Kidney capillary endothelial cell (primary cell): ENCODE measurements at regions not wholly inside any gene's neighbourhood (a gene's known extent, or its start where the extent isn't known, plus 50 kb on each side); places are given as distances from the start of the nearest gene placed in this dataset.

Experiments used
- DNase-seq: peaks from one replicate; pipeline ENCODE4 v3.0.0-alpha.2; 2018; ENCODE audit warnings: low spot score

DNA sequence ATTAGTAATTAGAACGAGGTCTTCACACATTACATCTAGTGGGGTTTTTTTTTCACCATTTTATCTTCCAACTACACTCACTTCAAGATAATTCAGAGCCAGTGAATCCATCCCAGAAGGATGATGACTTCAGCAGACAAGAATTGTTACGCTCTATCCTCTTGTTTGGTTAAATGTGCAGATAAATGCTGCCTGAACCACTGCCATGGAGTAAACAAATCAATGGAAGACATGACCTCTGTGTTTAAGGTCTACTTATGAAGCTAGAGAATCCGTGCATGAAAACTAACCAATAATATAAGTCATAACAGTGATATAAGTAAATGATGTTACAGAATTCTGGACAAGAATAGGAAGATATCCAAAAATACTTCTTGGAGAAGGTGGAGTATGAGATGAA is 602.6 kb downstream of the TLR4 start:
- no peak for DNase-seq

DNA sequence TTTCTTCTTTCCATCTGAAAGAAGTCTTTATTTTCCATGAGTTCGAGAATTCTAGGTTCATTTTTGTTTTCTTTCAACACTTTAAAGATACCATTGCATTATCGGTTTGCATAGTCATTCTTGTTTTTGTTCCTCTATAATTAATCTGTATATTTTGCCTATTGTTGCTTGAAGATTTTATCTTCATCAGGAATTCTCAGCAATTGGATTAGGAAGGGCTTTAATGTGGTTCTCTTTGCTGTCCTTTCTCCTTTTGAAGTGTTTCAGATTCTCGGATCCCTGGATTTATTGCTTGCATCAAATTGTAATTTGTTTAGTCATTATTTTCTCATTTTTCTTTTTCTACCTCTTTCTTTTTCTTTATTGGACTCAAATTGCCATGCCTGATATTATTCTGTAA is 609.8 kb downstream of the TLR4 start:
- no peak for DNase-seq

DNA sequence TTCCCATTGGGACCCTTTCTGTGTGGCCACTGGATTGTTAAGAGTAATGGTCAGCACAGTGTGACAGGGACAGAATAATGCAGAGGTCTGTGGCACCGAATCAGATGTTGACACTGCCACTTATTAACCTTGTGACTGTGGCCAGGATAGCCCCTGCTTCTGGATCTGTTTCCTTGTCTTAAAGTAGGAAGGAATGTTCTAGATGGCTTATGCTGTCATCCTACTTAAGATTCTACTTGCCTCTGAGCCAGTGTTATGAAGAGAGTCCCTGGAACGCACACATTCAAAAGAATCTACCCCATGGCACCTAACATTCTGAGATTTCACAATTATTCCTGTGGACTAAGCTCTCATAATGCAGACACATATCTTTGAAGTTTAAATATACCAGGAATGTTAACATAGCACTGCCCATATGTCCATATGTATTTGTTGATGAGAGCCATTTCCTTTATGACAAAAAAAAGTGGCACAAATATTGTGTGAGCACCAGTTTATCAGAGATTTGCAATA is 612.7 kb downstream of the TLR4 start:
- no peak for DNase-seq

DNA sequence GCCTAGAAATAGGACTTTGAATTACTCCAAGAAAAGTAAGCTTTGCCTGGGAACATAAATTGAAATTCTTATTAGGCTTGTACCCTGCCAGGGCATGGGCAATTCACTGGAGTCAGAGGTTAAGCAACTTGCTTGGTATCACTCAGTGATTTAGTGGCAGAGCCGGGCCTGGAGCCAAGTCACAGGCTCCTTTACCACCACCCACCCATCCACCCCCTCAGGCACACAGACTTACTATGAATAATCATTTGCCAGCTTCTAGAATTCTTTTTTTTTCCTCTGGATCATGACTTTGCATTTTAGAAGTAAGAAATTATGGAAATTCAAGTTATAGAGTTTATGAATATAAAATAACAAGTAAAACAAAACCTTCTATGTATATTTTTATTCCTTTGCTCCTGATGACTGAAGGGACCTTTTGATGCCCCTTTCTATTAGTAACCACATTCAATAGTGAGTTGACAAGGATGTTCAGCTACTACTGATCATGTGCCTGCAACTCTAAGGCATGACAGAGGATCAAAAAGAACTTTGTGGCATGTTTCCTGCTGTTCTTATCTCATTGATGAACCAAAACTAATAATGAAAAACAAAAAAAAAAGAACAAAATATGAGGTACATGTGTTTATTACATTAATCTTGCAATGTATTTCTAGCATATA is 614.7 kb downstream of the TLR4 start:
- DNase-seq, result no peak

DNA sequence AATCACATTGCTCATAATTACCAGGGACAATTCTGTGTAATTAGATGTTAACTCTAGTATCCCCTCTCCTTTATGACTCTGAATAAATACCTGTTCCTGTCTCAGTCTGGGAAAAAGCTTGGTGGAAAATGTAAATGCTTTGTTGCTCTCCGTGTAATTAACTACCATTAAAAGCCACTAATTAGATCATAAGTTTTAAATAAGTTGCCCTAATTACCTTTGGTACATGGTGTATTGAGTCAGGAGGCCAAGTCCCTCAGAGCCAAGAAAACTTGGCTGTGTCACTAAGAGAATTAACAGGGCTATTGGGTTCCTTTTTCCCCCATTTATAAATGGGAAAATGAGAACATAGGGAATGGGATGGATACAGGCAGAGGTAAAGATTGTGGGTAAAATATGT is 617.6 kb downstream of the TLR4 start:
- DNase-seq, result no peak

DNA sequence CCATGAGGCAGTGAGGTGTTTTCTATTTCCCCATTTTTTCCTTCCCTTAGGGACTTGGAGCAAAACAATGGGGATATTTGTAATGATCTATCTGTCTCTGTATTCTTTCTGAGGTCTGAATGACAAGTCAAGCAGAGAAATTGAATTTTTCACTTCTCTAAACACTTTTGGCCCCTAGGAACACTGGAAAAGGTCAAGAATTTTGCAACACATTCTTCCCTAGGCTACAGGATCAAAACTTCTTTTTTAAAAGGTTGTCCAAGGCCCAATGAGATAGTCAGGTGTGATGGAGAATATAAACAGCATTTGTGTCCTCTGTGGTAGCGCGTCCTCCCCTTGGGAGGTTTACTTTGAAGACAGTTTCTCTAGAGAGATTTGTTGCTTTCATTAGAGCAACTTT is 620.5 kb downstream of the TLR4 start:
- no peak for DNase-seq

DNA sequence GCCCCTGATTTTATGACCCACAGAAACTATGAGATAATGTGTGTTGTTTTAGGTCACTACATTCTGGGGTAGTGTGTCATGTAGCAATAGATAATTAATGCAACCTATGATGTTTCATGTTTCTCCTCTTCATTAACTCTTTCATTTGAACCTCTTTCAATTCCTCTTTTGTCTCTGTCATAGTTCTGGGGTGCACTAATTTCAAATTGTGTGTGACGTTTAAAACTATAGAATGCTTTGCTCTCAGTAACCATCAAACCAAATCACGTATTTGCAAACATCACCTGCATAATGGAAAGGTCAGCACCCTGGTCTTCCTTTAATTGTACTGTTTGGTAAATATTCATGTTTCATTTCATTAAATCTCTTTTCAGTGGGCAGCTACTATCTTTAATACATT is 621.6 kb downstream of the TLR4 start:
- DNase-seq, result no peak

DNA sequence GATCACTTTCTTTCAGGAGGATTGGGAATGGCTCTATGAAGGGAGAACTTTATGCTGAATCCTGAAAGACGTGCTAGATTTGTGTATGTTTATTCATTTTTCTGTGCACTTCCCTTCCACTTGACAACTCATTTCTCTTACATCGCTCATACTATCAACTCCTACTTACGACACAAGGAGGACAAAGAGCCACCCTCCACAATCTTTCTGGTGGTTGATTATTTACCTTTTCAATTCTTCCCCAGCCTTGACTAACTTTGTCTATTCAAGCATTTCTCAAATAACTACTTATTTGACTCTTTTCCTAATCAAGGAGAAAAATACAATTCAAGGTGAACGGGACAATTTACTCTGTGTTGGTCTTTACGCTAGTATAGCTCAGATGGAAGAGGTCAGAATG is 622.1 kb downstream of the TLR4 start:
- no peak for DNase-seq

DNA sequence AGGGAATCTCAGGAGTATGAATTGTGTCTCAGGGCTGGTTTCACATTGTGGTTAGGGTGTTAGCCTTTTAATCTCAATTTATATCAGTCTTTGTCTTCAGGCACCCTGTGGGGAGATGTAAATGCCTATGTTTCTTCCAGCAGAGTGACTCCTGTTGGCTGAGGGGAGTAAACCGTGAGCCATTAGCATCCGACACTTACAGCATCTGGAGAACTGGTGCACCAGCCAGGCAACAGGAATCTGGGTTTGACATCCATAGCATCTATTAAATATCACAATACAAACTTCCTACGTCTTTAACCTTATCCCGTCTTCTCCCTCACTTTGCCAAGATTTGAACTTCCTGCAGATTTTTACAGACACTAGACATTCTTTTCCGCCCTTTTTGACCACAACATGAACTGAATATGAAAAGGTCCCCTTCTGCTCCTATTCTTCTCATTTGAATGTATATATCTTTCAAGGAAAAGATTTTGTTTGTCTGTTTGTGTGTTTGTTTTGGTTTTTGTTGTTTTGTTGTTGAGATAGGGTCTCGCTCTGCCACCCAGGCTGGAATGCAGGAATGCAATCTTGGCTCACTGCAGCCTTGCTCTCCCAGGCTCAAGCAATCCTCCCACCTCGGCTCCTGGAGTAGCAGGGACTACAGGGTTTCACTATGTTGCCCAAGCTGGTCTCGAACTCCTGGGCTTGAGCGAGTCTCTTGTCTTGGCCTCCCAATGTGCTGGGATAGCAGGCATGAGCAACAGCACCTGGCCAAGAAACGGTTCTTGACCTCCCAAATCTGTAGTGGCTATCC is 626.2 kb downstream of the TLR4 start:
- DNase-seq, result no peak

DNA sequence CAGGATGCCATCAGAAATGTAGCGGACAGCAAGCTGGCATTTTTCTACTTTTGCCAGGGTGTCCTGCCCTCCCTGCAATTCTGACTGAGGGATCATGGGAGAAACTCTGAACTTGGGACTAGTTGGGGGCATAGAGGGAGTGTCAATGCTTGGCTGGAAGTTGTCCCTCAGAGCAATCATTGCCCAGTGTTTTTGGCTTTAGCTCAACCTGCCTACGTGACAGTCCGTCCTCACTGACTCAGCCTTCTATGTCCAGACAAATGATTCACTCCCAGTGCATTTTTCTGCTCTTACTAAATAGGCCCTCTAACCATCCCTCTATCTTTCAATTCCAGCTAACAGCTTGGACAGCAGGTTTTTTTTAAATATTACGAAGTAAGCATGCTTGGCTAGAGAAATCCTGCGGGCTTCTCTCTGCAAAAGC is 627.4 kb downstream of the TLR4 start:
- no peak for DNase-seq

DNA sequence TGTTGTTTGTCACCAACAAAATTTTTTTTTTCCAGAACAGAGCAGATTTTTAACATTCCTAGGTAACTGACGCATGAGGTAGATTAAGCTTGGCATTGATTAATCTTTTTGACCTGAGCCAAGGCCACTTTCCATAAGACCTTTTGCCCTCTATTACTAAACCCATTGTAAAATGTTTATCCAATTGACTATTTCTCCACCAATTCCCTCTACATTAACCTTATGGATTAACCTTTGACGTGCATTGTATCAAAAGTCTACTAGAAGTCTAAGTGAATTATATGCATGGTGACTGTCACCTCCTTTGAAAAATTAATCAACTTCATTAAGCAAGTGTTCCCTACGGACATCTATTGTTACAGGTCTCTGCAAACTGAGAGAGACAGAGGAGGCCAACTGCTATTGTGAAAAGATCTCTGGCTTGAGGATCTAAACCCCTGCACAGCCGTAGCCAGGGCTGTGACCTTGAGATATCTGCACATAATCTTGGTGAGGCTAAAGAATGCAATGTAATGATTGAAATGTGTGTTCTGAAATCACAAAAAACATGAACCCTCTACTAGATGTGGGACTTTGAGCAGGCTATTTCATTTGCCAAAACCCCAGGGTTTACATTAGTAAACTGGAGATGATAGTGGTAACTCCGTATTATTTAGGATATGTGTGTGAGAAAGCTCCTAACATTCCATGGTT is 632.2 kb downstream of the TLR4 start:
- DNase-seq, result no peak

DNA sequence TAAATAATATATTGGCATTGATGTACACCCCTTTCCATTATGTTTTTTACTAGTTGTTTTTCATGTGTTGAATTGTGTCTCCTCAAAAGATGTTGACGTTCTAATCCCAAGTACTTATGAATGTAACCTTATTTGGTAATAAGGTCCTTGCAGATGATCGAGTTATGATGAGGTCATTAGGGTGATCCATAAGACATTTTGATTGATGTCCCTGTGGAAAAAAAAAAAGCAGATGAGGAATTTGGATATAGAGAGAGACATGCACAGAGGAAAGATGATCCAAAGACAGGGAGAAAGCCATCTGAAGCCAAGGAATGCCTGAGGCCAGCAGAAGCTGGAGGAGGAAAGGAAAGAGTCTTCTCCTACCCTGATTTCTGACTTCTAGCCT is 632.7 kb downstream of the TLR4 start:
- DNase-seq, result no peak

DNA sequence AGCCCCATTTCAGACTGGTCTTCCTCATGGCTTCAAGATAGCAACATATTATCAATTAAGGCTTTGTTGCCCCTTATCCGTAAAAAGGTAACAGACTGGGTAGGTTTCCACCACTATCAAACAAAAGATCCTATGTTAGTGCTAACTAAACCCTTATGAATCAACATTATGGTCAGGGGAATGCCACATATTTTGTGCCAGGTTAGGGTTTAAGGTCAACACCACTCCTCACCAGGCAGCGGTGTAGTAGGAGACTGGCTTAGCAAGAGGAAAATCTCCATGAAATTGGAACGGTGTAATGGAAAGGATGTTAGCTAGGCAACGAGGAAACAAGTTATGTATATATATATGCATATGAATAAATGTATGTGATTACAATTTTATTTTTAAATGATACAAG is 655.8 kb downstream of the TLR4 start:
- DNase-seq, result no peak

DNA sequence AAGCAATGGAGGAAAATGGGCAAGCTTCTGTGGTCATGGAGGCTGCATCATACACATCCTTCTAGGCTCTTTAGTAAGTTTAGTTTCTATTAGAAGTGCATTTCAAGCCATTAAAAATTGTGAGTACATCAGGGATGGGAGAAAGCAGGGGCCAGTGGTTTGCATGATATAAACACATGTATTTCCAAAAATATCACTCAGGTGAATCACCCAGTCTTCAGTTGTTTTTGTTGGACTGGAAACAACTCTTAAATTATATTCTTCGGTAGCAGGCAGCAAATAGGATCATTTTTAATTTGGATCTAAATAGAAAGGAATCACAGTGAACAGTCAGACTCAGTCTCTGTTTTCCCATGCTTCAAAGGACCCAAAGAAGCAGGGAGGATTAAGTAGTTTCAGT is 657.9 kb downstream of the TLR4 start:
- DNase-seq, result no peak

DNA sequence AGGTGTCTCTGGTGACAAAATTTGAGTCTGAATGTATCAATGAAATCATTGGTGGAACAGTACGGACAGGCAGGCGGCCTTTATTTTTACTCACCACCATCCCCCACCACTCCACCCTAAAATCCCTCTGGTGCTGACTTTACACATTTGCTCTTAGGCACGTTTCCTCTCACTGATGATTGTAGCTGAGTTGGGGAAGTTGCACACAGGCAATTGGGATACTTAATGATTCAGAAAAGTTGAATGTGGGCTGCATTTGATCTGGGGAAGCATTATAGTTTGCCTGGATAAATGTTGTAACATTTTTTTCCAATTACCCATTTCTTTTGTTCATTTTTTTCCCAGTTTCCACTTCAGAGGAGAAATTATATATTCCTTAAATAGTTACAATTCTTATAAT is 658.4 kb downstream of the TLR4 start:
- DNase-seq, result no peak

DNA sequence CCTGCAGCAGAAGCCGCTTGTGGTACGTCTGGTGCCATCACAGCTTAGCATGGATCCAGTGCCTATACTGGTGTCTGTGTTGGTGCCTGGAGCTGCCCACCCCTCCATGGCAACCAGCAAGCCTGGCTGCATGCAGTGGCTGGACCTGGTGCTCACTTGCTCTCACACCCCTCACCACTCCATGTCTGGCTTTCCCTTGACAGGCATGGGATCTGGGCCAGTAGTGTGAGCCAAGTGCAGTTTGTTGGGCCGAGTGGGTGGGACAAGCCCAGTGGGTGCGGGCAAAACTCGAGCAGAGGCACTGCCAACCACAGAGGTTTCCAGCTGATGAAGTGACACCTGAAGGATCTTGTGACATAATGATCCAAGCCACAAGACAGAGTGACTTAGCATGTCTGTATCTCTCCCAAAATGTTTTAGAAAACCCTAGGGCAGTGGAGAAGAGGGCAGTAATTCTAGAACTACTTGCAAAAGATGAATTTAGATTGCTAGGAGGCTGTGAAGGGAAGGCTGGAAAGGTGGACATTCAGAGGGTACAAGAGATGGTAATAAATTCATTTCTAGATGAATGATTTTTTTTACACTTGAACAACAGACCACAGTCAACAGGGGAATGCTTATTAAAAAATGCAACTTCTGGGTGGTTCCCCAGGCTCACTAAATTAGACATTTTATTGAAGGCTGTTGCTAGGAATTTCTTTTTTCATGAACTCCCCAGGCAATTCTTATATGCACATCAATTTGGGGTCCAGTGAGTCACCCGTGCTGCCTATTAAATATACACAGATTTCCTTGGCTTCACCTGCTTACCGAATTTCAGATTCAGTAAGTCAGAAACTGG is 660.3 kb downstream of the TLR4 start:
- no peak for DNase-seq

DNA sequence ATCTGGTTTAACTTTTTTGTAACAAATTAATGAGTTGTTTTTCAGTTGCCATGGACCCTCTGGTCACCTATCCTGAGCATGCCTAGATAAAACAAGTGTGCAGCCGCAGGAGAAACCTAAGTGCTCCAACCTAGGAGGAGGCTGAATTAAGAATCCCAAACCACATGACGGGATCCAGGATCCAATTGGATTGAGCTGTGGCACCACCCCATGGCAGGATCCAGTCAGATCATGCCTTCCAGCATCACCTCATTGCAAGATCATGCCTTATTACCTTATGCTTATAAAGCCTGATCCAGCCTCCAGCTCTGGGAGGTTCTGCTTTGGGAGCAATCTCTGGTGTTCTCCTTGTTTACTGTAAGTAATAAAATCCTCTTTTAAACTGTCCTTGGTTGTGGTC is 662.0 kb downstream of the TLR4 start:
- DNase-seq, result no peak

DNA sequence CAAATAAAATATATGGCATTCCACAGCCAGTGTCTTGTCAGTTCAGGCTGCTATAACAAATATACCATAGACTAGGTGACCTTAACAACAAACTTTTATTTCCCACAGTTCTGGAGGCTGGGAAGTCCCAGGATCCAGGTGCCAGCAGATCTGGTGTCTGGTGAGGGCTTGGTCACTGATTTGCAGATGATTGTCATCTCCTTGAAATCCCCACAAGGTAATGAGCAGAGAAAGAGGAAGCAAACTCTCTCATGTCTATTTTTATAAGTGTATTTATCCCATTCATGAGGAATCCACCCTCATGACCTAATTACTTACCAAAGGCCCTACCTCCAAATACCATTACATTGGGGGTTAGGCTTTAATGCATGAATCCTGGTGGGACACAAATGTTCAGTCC is 663.2 kb downstream of the TLR4 start:
- no peak for DNase-seq

DNA sequence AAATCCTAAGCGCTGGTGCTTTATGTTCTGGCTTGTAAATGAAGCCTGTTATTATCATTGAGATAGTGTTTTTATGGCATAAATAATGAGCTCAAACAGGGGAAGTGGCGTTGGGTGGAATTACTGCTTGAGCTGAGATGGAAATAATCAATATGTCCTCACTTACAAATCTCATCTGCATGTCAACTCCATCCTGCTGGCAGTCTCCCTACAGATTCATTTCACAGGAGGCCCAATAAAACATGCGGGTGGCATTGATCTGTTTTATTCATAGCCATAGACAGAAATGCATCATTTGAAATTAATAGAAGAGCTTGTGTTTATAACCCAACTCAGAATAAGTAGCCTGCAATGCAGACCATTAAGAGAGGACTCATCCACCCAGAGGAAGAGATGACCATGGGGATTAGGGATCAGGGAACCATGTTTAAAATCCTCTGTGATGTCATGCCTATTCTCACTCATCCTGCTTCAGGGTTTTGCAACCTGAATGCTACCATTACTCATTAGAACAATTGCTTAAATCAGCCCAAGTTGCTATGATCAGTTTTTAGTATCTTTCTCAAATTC is 680.4 kb downstream of the TLR4 start:
- DNase-seq, result no peak

DNA sequence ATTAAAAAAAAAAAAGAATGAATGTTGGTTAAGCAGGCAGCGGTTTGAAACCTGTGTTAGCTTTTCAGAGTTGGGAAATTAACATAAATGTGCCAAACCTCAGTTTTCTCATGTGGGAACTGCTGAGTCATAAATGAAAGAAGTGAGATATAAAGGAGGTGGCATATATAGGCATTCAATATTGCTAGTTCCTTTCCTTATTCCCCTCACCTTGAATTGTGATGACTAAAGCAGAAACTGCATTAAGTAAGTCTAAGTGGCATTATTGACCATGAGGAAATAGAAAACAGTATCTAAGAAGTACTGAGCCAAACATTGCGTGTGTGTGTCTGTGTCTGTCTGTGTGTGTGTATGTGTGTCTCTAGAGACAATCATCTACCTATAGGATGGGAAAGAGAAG is 691.2 kb downstream of the TLR4 start:
- DNase-seq, result no peak

DNA sequence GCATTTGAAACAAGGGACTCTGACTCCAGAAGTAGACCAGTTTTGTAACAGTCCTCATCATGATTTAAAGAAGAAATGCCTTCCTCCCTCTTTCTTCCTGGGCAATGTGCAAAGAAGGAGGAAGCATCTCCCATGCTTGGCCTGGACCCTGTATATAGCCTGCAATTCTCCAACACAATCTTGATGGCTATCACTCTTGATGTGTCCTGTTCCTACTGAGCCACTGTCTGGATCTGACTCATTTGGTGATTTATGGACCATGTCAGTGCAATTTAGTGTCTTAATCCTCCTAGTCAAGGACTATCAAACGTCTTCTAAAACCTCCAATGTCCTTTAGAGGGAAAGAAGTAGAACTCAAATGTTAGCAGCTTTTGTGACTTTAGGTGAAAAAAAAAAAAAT is 697.3 kb downstream of the TLR4 start:
- no peak for DNase-seq

DNA sequence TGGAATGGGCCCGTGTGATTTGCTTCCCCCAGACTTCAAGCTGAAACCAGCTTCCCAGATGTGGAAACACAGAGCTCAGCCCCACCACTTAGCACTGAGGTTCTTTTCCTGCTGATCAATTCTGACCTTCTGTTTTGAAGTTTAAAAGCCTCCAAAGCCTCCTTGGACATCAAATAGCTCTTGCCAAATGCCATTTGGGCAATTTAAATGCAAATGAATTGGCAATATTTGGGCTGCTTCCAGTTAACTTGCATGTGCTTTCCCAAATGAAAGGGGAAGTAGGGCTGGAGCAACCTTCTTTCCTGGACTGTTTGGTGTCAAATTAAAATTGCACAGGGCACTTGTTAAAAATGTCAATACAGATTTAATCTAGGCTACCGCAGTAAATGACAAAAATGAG is 710.5 kb downstream of the TLR4 start:
- DNase-seq, result no peak
